SK-N-MC (cell line): ENCODE measurements at regions not wholly inside any gene's neighbourhood (a gene's known extent, or its start where the extent isn't known, plus 50 kb on each side); places are given as distances from the start of the nearest gene placed in this dataset.

Experiments
- EZH2 ChIP-seq: fragments of 200-600 bp; sonication (generic); IDR thresholded peaks from one replicate; pipeline ENCODE4 v1.6.1; 2017; ENCODE audit warnings: antibody characterized with exemption
- POLR2AphosphoS5 ChIP-seq: IDR thresholded peaks from 2 replicates; pipeline ENCODE4 v1.6.1; 2012; ENCODE audit warnings: mild to moderate bottlenecking, low read depth, low read length, borderline replicate concordance

GRCh38 chr4:125994430-125994829, 679.7 kb downstream of the FAT4 start:
- TF ChIP-seq POLR2AphosphoS5 (no peak), EZH2 (no peak)
